ENCODE measurements at regions not wholly inside any gene's neighbourhood (a gene's known extent, or its start where the extent isn't known, plus 50 kb on each side); places are given as distances from the start of the nearest gene placed in this dataset.

DNA sequence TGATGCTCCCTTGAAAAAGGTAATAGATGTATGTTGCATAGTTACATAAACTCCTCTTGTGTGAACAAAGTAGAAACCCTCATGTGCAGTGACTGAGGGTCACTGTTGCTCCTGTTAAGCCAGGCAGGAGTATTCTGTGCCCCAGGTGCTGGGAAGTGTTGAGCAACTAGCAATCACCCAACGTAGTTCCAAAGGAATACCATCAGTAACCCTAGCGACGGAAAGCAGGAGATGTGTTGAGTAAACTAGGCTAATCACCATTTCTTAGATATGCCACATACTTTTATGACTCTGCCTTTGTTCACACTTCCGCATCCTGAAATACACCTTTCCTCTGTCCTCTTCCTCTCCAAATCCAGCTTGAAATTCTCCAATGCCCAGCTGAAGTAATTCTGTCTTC is 50.9 kb upstream of the TAB3 start:
- no peak for DNase-seq (ENCODE audit: low read depth)
- no peak overlapping the region for H3K4me3 ChIP-seq (ENCODE audit: low read length)
- TF ChIP-seq, protein P1, sequence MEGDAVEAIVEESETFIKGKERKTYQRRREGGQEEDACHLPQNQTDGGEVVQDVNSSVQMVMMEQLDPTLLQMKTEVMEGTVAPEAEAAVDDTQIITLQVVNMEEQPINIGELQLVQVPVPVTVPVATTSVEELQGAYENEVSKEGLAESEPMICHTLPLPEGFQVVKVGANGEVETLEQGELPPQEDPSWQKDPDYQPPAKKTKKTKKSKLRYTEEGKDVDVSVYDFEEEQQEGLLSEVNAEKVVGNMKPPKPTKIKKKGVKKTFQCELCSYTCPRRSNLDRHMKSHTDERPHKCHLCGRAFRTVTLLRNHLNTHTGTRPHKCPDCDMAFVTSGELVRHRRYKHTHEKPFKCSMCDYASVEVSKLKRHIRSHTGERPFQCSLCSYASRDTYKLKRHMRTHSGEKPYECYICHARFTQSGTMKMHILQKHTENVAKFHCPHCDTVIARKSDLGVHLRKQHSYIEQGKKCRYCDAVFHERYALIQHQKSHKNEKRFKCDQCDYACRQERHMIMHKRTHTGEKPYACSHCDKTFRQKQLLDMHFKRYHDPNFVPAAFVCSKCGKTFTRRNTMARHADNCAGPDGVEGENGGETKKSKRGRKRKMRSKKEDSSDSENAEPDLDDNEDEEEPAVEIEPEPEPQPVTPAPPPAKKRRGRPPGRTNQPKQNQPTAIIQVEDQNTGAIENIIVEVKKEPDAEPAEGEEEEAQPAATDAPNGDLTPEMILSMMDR (conservative IDR thresholded peaks at IDR 0.05; ENCODE audit: low read depth, low read length), result no peak
